Duodenal mucosa (tissue), 2 donors: ENCODE measurements at regions not wholly inside any gene's neighbourhood (a gene's known extent, or its start where the extent isn't known, plus 50 kb on each side); places are given as distances from the start of the nearest gene placed in this dataset.

Experiments used
- H3K27ac ChIP-seq: one replicate; pipeline ENCODE4 v1.7.0; 2013; ENCODE audit warnings: low read depth, low read length
- H3K27me3 ChIP-seq, 2 donors: one replicate each; pipeline ENCODE4 v1.7.0; 2013; ENCODE audit warnings: low read length in 2 of 2, control low read depth in 1 of 2; ENCODE audit not compliant: insufficient read depth in 2 of 2, control insufficient read depth in 1 of 2
- H3K36me3 ChIP-seq, 2 donors: one replicate each; pipeline ENCODE4 v1.7.0; 2013; ENCODE audit warnings: low read length in 2 of 2, control low read depth in 1 of 2; ENCODE audit not compliant: insufficient read depth in 2 of 2, control insufficient read depth in 1 of 2
- H3K4me1 ChIP-seq, 2 donors: one replicate each; pipeline ENCODE4 v1.7.0; 2013; ENCODE audit warnings: low read length in 2 of 2, control low read depth in 1 of 2; ENCODE audit not compliant: insufficient read depth in 2 of 2, control insufficient read depth in 1 of 2
- H3K4me3 ChIP-seq, 2 donors: one replicate each; pipeline ENCODE4 v1.7.0; 2013; ENCODE audit warnings: low read length in 2 of 2, low read depth in 1 of 2
- H3K9ac ChIP-seq, 2 donors: one replicate each; pipeline ENCODE4 v1.7.0; 2013; ENCODE audit warnings: low read length in 2 of 2, low read depth in 1 of 2
- H3K9me3 ChIP-seq, 2 donors: one replicate each; pipeline ENCODE4 v1.7.0; 2013; ENCODE audit warnings: low read length in 2 of 2, control low read depth in 1 of 2; ENCODE audit not compliant: control insufficient read depth in 1 of 2

DNA sequence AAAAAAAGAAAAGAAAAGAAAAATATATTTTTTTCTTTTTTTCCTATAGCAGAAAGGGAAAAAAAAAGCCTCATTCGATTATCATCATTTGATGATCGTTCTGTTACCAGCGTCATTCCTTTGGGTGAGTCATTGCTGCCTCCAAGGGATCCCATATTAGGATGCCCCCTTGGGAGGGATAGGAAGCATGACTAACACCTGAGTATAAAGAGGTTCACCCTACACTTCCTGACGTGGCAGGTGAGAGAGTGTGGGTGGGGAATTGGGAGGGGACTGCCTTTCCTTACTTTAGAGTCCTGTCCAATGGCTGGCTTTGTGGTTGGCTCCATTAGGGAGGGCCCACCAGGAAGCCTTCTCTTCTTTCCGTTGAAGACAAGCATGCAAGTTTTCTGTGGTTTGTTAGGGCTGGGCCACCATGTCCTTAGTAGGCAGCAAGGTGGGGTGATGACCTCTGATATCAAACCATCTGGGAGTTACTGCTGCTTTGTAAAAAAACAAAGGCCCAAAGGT, 56.1 kb upstream of the FUT8 start:
- Histone ChIP-seq H3K4me3 (no peak overlapping the region), H3K9me3 (no peaks in the 10 kb centered on the region), H3K27ac (no peak overlapping the region), H3K4me1 (peaks cover 19 to 34% of the 10 kb centered on the region in 2 donors), H3K36me3 (no peaks in the 10 kb centered on the region), H3K27me3 (no peaks in the 10 kb centered on the region), H3K9ac (peak overlapping the region in 1 of 2 donors; percentile 27)

DNA sequence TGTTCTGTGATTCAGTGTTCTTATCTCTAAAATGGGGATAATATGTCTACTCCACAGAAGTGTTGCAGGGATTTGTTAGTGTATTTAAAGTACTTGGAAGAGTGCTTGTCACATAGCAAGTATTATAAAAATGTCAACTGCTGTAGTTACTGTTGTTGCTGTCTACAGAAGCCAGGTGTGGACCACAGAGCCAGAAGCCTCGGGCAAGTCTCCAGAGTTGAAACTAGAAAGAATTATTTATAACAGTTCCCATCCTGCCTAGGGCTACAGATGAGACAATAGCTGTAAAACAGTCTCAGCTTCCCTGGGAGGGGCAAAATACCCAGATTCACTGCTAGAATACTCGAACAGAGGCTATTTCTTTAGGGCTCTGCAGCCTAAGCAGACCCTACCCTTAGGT, 55.4 kb upstream of the FUT8 start:
- H3K9me3 ChIP-seq, result no peaks in the 10 kb centered on the region
- peaks cover 19 to 34% of the 10 kb centered on the region in 2 donors for H3K4me1 ChIP-seq
- H3K27ac ChIP-seq, result no peak overlapping the region
- no peaks in the 10 kb centered on the region for H3K36me3 ChIP-seq
- no peaks in the 10 kb centered on the region for H3K27me3 ChIP-seq
- H3K4me3 ChIP-seq, result no peak overlapping the region
- peak overlapping the region in 1 of 2 donors; percentile 27 for H3K9ac ChIP-seq

DNA sequence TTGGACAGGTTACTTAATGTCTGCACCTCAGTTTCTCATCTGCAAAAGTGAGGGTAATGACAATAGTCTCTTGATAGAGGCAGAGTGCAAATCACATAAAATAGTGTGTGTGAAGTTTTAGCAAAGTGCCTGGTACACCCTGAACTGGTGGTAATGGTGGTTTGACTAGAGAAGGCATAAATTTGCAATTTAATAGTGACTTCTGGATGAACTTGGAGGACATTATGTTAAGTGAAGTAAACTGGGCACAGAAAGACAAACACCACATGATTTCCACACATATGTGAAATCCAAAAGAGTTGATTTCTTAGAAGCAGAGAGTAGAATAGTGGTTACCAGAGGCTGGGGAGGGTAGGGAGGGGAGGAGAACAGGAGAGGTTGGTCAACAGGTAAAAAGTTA, 54.8 kb upstream of the FUT8 start:
- no peak overlapping the region for H3K4me3 ChIP-seq
- no peak overlapping the region for H3K9ac ChIP-seq
- H3K9me3 ChIP-seq, result no peaks in the 10 kb centered on the region
- peaks cover 19 to 34% of the 10 kb centered on the region in 2 donors for H3K4me1 ChIP-seq
- H3K27me3 ChIP-seq, result no peaks in the 10 kb centered on the region
- H3K27ac ChIP-seq, result no peak overlapping the region
- H3K36me3 ChIP-seq, result no peaks in the 10 kb centered on the region

DNA sequence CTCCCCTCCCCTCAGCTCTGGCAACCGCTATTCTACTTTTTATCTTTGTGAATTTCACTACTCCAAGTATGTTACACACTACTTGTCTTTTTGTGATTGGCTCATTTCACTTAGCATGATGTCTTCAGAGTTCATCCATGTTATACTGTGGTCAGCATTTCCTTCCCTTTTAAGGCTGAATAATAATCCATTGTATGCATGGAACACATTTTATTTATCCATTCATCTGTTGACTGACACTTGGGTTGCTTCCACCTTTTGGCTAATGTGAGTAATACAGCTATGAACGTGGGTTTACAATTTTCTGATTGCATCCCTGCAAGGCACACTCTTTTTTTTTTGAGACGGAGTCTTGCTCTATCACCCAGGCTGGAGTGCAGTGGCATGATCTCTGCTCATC, 53.0 kb upstream of the FUT8 start:
- Histone ChIP-seq H3K9ac (no peak overlapping the region), H3K36me3 (no peaks in the 10 kb centered on the region), H3K4me1 (peaks cover 12 to 24% of the 10 kb centered on the region in 2 donors), H3K27me3 (no peaks in the 10 kb centered on the region), H3K4me3 (no peak overlapping the region), H3K27ac (no peak overlapping the region), H3K9me3 (no peaks in the 10 kb centered on the region)

DNA sequence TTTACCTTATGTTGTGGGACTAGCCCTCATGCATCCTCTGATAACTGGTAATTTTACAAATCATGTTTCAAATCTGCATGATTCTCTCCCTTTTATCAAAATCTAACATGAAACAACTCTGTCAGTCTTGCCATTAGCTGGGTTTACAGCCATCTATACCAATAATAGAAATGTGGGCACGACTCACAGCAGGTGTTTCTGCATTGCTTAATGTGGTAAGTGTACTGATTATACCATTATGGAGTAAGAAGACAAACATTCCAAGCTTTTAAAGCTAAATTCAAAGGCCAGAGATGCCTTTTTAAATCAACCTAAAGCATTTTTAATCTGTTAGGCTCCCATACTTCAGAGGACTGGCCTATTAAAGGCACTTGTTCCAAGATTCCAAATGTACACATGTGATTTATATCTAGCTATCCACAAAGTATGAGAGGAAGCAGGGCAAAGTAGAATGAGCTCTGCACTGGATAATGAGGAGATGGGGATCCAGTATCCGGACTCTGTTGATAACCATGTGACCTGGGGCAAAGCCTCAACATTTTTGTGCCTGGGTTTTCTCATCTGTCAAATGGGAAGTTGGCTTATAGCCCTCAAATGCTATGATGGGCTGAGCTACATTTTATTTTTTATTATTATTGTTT, 52.3 kb upstream of the FUT8 start:
- peaks cover 6 to 16% of the 10 kb centered on the region in 2 donors for H3K4me1 ChIP-seq
- no peak overlapping the region for H3K4me3 ChIP-seq
- no peaks in the 10 kb centered on the region for H3K9me3 ChIP-seq
- H3K27me3 ChIP-seq, result no peaks in the 10 kb centered on the region
- no peak overlapping the region for H3K9ac ChIP-seq
- no peak overlapping the region for H3K27ac ChIP-seq
- no peaks in the 10 kb centered on the region for H3K36me3 ChIP-seq

DNA sequence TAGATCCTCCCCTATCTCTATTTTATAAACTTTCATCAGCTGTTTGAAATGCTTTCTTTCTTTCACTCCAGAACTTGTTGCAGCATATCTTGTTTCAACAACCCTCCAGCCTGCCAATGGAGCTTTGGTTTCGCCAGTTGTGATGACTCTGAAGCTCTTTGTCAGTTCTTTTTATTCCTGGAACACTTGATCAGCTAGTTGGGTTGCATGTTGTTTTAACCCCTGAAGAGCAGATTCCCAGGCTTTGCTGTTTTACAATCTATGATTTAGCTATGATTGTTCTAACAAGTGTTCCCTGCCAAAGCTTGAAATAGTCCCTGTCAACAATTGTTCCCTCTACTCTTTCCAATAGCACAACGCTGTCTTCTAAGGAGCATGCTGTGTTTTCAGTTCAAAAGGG, 50.6 kb upstream of the FUT8 start:
- no peak overlapping the region for H3K4me3 ChIP-seq
- H3K36me3 ChIP-seq, result no peaks in the 10 kb centered on the region
- no peak overlapping the region for H3K27ac ChIP-seq
- no peaks in the 10 kb centered on the region for H3K9me3 ChIP-seq
- no peaks in the 10 kb centered on the region for H3K27me3 ChIP-seq
- H3K4me1 ChIP-seq, result peaks cover under 1 to 7% of the 10 kb centered on the region in 2 donors
- H3K9ac ChIP-seq, result no peak overlapping the region
